Neural progenitor cell (in vitro differentiated cells): ENCODE measurements at regions not wholly inside any gene's neighbourhood (a gene's known extent, or its start where the extent isn't known, plus 50 kb on each side); places are given as distances from the start of the nearest gene placed in this dataset.

Experiments
- EZH2 ChIP-seq: fragments of 200-600 bp; sonication (generic); IDR thresholded peaks from 2 replicates; pipeline ENCODE4 v1.6.1; 2017; ENCODE audit warnings: antibody characterized with exemption, mild to moderate bottlenecking, moderate library complexity
- EZH2phosphoT487 ChIP-seq: fragments of 200-600 bp; sonication (generic); IDR thresholded peaks from 2 replicates; pipeline ENCODE4 v1.6.1; 2017; ENCODE audit warnings: antibody characterized with exemption
- TF ChIP-seq, protein P1 (sequence below): fragments of 200-600 bp; sonication (generic); IDR thresholded peaks from 2 replicates; pipeline ENCODE4 v1.5.1; 2017; ENCODE audit warnings: antibody characterized with exemption, mild to moderate bottlenecking

DNA sequence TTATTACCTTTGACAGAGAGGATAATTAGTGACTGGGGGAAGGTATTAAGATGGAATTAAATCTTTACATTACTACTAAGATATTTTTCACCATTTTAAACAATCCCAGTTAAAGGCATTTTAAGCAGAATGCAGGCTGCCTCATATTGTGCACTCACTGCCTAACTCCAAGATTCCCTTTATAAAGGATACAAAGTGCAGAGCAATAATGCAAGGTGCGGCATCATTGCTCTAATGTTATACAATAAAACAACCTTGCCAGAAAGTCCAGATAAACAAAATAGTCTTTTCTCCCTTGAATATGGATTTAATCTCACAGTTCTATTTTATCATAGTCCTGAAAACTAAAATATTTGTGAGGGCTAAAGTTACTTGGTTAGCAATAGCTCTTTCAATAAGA, 1031.6 kb upstream of the SEMA6D start:
- TF ChIP-seq, protein P1, sequence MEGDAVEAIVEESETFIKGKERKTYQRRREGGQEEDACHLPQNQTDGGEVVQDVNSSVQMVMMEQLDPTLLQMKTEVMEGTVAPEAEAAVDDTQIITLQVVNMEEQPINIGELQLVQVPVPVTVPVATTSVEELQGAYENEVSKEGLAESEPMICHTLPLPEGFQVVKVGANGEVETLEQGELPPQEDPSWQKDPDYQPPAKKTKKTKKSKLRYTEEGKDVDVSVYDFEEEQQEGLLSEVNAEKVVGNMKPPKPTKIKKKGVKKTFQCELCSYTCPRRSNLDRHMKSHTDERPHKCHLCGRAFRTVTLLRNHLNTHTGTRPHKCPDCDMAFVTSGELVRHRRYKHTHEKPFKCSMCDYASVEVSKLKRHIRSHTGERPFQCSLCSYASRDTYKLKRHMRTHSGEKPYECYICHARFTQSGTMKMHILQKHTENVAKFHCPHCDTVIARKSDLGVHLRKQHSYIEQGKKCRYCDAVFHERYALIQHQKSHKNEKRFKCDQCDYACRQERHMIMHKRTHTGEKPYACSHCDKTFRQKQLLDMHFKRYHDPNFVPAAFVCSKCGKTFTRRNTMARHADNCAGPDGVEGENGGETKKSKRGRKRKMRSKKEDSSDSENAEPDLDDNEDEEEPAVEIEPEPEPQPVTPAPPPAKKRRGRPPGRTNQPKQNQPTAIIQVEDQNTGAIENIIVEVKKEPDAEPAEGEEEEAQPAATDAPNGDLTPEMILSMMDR = no peak
- no peak for TF ChIP-seq EZH2phosphoT487
- no peak for TF ChIP-seq EZH2
